ENCODE measurements at regions not wholly inside any gene's neighbourhood (a gene's known extent, or its start where the extent isn't known, plus 50 kb on each side); places are given as distances from the start of the nearest gene placed in this dataset.

DNA sequence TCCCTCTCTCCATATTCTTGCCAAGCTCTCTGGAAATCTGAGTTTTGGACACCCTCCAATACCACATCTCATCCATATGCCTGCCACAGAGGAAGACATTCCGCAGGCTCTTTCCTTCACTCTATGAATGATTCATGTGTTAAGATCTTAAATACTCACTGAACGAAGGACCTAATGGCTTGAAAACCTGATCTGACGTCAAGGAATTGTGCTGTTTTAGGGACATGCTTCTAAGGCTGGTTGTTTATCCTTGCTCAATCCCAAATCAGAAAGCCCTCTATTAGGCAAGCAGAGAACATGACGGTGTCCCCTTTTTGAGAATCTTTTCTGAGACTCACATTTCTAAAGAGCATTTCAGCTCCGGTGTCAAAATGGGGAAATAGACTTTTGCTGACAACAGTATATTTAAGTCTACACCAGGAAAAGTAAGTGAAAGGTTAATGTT, 83.7 kb upstream of the GALNT5 start:
- no peak for TF ChIP-seq BCL11A (IDR thresholded peaks at IDR 0.05; ENCODE audit: low read depth, low read length)
- no peak for TF ChIP-seq RFX5 (IDR thresholded peaks at IDR 0.05; ENCODE audit: low read depth, low read length)
- no peak for TF ChIP-seq CTCF (IDR thresholded peaks at IDR 0.05 in 2 of 3, conservative IDR thresholded peaks at IDR 0.05 in 1 of 3; ENCODE audit: control insufficient read depth in 2 of 3, extremely low read depth in 1 of 3, insufficient read depth in 1 of 3, low read depth in 3 of 3, low read length in 3 of 3)
- no peak for TF ChIP-seq POLR2A (IDR thresholded peaks at IDR 0.05; ENCODE audit: low read depth, low read length)
- no peak for TF ChIP-seq TBL1XR1 (IDR thresholded peaks at IDR 0.05; ENCODE audit: low read depth, low read length)
- TF ChIP-seq SUZ12 (IDR thresholded peaks at IDR 0.05; ENCODE audit: unreplicated experiment), result no peak
- TF ChIP-seq, protein P1, sequence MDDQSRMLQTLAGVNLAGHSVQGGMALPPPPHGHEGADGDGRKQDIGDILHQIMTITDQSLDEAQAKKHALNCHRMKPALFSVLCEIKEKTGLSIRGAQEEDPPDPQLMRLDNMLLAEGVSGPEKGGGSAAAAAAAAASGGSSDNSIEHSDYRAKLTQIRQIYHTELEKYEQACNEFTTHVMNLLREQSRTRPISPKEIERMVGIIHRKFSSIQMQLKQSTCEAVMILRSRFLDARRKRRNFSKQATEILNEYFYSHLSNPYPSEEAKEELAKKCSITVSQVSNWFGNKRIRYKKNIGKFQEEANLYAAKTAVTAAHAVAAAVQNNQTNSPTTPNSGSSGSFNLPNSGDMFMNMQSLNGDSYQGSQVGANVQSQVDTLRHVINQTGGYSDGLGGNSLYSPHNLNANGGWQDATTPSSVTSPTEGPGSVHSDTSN (IDR thresholded peaks at IDR 0.05; ENCODE audit: insufficient replicate concordance, low read depth, low read length), result no peak
- TF ChIP-seq SP1 (IDR thresholded peaks at IDR 0.05; ENCODE audit: low read depth, low read length), result no peak
- no peak for TF ChIP-seq KAT2A (conservative IDR thresholded peaks at IDR 0.05; ENCODE audit: control insufficient read depth, low read depth, low read length)
- TF ChIP-seq, protein P2, sequence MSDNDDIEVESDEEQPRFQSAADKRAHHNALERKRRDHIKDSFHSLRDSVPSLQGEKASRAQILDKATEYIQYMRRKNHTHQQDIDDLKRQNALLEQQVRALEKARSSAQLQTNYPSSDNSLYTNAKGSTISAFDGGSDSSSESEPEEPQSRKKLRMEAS (IDR thresholded peaks at IDR 0.05; ENCODE audit: low read depth, low read length), result no peak
